GM18870 (cell line): ENCODE measurements at regions not wholly inside any gene's neighbourhood (a gene's known extent, or its start where the extent isn't known, plus 50 kb on each side); places are given as distances from the start of the nearest gene placed in this dataset.
"Not testable (repeated sequence)": the region's sequence is repeated elsewhere in the genome, so short reads cannot be mapped to it uniquely, and the experiment has no call there.

Experiments
- ATAC-seq: cut with Tn5 transposase; IDR thresholded peaks from one replicate; pipeline ENCODE4 v1.9.1; 2021; ENCODE audit warnings: moderate library complexity; ENCODE audit not compliant: unreplicated experiment

DNA sequence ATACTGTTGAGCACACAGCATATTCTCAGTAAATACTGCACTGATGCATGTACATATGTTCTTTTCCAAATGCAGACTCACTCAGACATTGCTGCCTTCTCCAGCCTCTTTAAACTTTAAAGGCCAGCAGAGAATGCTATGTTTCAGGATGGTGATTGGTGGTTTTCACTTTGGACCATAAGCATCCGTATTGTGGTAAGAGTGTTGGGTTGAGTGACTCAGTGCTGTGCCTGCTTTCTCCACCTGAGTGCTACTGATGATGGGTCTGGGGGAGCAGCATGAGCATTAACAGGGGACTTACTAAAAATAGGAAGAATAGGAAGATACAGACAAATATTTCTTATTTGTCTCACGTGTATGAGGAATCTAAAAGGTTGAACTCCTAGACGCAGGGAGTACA is 56.3 kb upstream of the ZNF92 start:
- ATAC-seq: no peak

DNA sequence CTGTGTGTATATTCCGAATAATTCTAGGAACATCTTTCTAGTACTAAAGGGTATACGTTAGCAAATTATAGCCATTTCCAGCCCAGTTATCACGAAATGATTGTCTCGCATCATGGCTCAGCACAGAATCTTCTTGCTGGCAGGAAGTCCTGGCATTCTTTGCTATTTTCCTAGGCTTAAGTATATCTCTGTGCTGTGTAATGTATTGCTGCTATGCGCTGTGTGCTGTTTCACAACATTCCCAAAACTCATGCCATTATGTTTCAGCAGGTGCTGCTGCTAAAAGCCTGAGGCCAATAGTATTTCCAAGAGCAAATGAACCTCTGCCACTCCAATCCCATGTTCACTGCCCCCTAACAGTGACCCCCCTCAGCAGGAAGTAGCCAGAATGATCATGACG is 62.9 kb upstream of the ZNF92 start:
- no peak for ATAC-seq

DNA sequence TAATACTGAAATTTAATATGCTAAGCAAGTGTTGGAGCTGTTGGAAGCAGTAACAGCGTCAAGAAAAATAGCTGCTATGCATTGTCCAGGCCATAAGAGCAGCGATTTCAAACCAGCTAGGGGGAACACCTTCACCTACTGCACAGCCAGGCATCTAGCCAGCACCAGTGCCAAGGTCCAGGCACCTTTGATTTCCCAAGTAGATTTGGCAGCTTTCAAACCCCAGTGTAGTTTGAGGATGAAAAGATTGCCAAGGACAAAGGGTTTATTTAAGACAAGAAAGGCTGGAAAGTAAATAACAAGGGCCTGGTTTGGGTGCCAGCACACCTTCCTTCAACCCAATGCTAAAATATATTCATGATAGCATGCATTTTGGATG is 65.4 kb upstream of the ZNF92 start:
- no peak for ATAC-seq

DNA sequence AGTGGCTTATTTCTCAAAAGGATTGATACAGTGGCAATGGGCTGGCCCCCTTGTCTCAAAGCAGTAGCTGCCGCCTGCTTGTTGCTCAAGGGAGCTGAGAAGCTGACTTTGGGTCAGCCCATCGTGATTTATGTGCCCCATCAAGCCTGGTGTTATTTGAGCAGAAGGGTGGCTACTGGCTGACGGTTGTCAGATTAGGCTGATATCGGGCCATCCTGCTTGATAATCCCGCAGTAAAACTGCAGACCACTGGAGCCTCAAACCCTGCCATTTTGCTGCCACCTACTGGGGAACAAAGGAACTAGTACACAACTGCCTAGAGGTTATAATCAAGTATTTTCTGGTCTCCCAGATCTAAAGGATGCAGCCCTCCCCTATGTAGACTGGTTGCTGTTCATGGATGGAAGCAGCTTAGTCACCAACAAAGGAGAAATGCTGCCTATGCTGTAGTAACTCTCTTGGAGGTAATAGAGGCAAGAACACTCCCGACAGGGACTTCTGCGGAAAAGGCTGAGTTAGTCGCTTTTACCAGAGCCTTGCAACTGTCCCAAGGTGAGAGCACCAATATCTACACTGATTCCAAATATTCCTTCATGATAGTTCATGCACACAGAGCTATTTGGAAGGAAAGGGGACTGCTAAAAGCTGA is 65.9 kb upstream of the ZNF92 start:
- peak; percentile 74 for ATAC-seq

DNA sequence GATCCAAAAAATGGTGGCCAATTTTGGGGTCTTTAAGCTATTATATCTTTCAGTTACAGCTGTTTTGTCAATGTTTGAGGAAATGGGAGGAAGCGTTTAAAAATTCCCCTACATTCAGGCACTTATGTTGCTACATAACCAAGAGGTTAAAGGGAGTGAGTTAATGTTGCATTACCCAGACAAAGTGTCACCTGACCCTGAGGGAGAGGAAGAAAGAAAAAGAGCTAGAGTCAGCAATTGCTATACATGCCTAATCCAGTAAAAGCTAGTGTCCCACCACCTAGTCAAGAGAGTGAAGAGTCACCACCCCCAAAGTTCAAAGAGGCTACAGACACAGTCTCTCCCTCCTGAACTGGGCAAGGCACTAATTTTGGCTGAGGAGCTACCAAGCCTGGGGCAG is 69.5 kb upstream of the ZNF92 start:
- ATAC-seq: no peak

DNA sequence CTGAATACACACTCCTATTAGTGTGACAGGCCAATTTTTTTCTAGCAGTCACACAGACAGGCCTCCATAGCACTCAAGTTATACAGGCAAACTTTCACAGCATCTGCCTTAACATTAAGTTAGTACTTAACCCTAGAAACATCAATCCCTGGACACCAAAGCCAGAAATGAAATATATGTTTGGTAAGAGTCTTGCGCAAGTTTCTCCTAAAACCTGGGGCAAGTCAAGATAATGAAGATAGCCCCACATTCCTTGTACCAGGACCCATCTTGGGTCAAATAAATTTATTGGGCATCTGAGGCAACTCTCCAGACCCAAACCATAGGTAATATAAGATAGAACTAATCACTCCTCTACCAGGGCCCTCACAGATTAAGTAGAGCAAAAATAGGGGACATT is 70.8 kb upstream of the ZNF92 start:
- ATAC-seq: no peak

DNA sequence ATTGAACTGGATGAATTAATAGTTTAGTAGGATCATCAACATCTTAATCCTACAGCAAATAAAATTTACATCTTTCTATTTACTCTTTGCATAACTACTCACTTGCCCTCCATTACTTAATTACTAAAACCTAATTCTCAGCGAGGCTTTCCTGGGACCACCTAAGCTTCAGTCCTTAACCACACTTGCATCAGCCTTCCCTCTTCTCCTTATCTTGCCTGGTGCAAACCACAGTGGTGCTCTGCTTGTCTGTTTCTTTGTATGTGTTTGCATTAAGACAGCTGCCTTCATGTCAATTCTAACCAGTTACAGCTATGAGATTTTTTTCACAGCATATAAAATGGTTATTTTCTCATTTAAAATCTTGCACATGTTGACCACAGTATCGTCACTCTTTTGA is 72.6 kb upstream of the ZNF92 start:
- no peak for ATAC-seq

DNA sequence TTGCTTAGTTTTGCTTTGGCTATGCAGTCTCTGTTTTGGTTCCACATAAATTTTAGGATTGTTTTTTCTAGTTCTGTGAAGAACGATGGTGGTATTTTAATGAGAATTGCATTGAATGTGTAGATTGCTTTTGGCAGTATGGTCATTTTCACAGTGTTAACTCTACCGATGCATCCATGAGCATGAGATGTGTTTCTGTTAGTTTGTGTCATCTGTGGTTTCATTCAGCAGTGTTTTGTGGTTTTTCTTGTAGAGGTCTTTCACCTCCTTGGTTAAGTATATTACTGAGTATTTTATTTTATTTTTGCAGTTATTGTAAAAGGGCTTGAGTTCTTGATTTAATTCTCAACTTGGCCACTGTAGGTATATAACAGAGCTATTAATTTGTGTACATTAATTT is 78.2 kb upstream of the ZNF92 start:
- ATAC-seq: peak; percentile 78

DNA sequence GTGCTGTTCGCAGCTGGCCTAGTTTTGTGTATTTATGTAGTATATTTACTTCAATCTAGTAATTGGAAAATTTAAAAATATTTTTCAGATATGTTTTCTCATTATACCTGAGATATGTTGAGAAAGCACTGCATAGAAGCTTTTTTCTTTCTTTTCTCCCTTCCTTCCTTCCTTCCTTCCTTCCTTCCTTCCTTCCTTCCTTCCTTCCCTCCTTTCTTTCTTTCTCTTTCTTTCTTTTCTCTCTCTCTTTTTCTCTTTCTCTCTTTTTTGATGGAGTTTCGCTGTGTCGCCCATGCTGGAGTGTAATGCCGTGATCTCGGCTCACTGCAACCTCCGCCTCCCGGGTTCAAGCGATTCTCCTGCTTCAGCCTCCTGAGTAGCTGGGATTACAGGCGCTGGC is 83.3 kb upstream of the ZNF92 start:
- ATAC-seq: not testable (repeated sequence)

DNA sequence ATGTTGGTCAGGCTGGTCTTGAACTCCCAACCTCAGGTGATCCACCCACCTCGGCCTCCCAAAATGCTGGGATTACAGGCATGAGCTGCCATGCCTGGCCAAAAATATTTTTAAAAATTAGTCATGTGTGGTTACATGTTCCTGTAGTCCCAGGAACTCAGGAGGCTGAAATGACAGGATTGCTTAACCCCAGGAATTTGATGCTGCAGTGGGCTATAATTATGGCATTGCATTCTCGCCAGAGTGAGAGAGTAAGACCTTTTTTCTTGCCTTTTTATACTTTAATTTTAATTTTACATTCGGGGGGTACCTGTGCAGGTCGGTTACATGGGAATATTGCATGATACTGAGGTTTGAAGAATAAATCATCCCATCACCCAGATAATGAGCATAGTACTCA is 86.6 kb upstream of the ZNF92 start:
- ATAC-seq: no peak

DNA sequence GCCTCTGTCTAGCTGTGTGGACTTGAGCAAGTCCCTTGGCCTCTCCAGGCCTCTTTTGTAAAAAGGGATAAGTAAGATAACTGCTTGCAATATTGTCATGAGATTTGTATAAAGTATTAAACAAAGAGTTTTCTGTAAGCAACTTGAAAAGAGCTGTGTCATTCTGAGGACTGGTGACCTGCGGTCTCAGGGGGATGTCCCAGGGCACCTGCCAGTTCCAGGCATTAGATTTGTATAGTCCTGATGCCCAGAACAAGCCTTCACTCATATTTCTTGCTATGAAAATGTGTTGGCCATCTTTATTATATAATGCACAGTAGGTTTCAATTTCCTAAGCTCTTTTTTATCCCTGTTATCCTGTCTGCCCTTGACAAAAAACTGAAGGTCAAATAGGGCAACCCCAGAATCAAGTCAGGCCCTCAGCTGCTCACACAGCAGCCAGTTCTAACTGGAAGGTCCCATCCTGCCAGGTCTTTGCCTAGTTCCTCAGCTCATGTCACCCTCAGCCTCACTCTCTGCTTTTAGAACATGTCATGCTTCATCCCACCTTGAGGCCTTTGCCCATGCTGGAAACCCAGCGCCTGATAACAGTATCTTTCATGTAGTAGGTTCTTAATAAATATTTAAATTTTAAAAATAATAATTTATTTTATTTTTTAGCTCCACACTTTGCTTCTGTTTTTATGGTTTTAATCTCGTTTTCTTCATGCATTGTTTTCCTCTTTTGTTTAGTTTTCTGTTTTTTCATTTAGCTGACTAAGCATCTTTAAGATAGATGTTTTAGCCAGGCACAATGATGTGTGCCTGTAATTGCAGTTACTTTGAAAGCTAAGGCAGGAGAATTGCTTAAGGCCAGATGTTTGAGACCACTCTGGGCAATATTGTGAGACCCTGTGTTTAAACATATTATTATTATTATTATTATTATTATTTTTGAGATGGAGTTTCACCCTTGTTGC is 87.5 kb upstream of the ZNF92 start:
- peak; percentile 68 for ATAC-seq

DNA sequence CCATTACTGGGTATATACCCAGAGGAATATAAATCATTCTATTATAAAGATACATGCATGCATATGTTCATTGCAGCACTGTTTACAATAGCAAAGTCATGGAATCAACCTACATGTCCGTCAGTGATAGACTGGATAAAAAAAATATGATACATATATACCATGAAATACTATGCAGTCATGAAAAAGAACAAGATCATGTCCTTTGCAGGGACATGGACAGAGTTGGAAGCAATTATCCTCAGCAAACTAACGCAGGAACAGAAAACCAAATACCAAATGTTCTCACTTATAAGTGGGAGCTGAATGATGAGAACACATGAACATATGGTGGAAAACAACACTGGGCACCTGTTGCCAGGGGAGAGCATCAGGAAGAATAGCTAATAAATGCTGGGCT is 88.4 kb upstream of the ZNF92 start:
- ATAC-seq: not testable (repeated sequence)

DNA sequence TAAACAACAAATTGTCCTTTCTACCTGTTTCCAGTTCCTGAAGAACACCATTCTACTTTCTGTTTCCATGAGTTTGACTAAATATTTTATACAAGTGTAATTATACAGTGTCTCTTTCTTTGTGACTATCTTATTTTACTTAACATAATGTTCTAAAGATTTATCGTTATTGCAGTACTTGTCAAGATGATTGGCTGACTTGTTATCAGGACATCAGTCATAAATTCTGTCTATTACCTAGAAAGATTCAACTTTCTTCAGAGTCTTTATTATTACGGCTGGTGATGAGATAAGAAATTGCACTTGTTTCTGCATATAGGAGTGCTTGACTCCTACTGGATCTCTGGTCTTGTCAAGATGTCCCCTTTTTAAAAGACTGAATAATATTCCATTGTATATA is 93.9 kb upstream of the ZNF92 start:
- ATAC-seq: no peak

DNA sequence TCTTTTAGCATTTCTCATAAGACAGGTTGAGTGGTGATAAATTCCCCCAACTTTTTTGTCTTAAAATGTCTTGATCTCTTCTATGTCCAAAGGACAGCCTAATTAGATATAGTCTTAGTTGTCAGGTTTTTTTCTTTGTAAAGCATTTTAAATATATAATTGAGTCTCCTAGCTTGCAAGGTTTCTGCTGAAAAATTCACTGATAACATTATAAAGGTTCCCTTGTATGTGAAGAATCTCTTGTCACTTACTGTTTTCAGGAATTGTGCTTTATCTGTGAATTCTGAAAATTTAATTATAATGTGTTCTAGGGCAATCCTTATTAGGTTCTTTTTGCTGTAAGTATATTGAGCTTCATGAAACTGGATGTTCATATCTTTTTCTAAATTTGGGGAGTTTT is 96.8 kb upstream of the ZNF92 start:
- no peak for ATAC-seq

DNA sequence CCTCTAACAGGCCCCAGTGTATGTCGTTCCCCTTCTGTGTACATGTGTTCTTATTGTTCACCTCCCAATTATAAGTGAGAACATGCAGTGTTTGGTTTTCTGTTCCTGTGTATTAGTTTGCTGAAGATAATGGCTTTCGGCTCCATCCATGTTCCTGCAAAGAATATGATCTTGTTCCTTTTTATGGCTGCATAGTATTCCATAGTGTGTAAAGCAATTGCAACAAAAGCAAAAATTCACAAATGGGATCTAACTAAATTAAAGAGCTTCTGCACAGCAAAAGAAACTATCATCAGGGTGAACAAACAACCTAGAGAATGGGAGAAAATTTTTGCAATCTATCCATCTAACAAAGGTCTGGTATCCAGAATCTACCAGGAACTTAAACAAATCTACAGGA is 102.2 kb upstream of the ZNF92 start:
- ATAC-seq: not testable (repeated sequence)

DNA sequence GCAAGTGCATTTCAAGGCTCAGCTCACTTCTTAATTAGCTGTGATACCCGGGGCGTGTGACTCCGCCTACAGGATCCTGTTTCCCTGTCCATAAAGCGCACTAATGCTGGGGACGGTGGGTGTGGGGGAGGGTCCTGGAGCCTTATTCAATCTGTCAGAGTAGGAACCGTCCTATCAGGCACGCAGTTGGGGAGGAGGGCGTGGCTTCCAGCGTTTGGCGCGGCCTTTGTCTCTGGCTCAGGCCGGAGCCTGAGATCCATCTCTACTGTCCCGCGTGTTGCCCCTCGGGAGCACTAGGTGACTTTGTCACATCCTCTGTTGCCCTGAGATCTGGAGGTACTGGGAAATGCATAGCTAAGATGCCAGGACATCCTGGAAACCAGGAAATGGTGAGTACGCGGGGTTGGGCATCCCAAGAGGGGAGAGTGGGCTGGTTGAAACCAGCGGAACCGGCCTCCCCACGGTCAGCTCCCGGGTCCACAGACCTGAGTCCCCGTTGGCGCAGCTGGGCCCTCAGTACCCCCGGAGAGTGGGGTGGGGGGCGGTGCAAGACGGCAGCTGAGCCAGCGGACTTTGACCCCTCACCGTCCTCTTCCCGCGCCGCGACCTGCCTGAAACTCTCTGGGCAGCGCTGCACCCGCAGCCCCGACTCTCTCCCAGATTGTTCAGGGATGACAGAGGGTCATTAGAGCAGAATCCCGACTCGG is 104.4 kb upstream of the ZNF92 start:
- ATAC-seq: peak; percentile 97

DNA sequence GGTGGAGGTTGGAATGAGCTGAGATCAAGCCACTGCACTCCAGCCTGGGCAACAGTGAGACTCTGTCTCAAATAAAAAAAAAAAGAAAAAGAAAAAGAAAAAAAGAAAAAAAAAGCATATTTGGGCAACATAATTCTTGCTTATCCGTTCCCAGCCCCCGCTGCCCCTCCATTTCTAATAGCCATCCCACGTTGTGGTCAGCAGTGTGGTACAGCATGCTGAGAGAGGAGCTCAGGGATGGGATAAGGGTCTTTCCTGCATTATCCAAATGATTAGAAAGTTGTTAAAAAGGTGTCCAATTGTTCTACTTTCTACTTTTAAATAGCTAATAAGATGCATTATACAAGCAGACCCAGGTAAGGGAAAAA is 104.9 kb upstream of the ZNF92 start:
- no peak for ATAC-seq

DNA sequence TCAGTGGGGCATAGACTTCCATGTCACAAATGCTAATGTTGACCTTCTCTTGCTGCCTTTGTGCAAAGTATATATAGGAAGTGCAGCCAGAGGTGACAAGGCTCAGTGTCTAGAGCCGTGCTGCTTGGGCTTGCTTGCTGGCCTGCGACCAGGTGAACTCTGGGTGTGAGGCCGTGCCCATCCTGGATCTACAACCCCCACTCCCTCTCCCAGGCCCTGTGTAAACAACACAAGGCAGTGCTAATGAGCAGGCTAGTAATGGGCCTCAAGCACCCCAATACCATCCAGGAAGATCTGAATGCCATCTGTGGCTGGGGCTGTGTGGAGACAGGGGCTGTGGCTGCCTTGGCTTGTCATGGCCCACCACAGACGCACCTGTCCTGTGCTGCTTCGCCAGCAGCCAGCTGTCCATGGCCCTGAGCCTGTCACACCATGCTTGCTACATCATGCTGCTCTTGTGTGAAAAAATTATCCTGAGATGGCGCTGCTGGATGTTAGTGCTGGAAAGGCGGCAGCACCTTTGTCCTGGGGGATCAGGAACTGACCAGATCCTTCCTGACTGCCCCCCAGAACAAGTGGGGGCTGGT is 107.6 kb upstream of the ZNF92 start:
- ATAC-seq: no peak

DNA sequence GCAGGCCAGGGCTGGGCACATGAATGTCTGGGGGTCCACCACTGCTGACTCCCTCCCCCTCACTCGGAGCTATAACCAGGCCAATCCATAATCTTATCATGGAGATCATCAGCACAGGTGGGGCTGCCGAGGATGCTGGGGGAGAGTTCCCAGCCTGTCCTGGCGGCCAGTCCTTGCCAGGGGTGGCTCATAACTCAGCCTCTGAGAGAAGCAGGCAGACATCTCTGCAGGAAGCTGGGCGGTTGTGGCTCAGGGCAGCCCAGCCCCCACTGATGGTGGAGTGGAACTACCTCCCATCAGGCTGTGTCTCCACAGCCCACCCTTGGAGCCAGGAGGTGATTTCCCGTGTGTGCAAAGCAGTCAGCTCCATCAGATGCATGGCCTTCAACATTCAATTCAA is 109.4 kb upstream of the ZNF92 start:
- ATAC-seq: no peak

DNA sequence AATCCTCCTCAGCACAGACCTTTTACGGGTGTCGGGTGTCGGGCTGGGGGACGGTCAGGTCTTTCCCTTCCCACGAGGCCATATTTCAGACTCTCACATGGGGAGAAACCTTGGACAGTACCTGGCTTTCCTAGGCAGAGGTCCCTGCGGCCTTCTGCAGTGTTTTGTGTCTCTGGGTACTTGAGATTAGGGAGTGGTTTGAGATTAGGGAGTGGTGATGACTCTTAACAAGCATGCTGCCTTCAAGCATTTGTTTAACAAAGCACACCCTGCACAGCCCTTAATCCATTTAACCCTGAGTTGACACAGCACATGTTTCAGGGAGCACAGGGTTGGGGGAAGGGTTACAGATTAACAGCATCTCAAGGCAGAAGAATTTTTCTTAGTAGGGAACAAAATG is 113.0 kb upstream of the ZNF92 start:
- ATAC-seq: not testable (repeated sequence)

DNA sequence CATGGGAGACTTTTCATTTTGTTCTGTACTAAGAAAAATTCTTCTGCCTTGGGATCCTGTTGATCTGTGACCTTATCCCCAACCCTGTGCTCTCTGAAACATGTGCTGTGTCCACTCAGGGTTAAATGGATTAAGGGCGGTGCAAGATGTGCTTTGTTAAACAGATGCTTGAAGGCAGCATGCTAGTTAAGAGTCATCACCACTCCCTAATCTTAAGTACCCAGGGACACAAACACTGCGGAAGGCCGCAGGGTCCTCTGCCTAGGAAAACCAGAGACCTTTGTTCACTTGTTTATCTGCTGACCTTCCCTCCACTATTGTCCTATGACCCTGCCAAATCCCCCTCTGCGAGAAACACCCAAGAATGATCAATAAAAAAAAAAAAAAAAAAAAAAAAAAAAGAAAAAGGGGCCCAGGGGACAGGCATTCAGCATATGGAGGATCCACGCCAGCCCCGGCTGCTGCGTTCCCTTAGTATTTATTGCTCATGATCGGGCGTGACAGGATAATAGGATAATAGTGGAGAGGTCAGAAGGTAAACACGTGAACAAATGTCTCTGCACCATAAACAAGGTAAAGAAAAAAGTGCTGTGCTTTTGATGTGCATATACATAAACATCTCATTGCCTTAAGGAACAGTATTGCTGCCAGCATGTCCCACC is 113.7 kb upstream of the ZNF92 start:
- ATAC-seq: not testable (repeated sequence)
